ENCODE measurements at regions not wholly inside any gene's neighbourhood (a gene's known extent, or its start where the extent isn't known, plus 50 kb on each side); places are given as distances from the start of the nearest gene placed in this dataset.
A peak's percentile ranks its signal among the peaks of the same experiment; 100 is the strongest.
"Not testable (repeated sequence)": the region's sequence is repeated elsewhere in the genome, so short reads cannot be mapped to it uniquely, and the experiment has no call there.

DNA sequence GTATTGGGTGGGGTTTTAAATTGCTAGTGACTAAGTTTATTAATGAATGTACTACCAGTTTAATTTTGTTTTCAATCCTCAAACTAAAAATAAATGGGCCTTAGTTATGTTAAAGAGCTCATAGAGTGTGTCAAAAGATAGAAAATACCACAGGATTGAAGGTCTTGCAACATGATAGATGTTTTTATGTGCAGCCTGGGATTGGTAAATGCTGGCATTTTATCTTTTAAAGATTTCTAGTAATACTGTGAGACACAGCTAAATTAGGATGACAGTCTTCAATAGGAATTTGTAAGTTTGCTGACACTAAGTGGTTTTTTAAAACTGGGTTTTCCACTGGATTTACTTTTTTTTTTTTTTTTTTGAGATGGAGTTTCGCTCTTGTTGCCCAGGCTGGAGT is 122.3 kb downstream of the HAUS1 start:
- DNase-seq (ENCODE audit: low read depth) = peak; percentile 65

- DNase-seq (ENCODE audit: low read depth) = not testable (repeated sequence)
Observed at GRCh38 chr18:46229641-46230040, 125.5 kb downstream of the HAUS1 start.

- DNase-seq (ENCODE audit: low read depth) = no peak
Observed at GRCh38 chr18:46236156-46236555, 132.0 kb downstream of the HAUS1 start.

DNA sequence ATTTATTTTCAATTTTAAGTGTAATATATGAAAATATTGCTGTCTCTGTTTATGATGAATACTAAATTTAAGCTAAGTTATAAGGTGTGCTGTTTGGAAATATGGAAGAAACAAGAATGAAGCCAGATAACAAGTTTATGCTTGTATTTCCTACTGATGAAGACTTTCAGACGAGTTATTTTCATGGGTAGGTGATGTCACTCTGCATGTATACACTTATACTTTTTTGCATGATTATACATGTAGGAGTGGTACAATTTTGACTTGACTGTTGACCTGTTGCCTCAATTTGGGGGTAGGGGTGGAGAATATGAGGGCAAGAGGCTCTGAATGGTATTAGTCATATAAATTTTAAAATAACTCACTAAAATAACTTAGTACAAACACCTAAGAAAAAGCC is 133.7 kb downstream of the HAUS1 start:
- DNase-seq (ENCODE audit: low read depth) = no peak

- DNase-seq (ENCODE audit: low read depth) = no peak
Observed at GRCh38 chr18:46239549-46239948, 135.4 kb downstream of the HAUS1 start.

DNA sequence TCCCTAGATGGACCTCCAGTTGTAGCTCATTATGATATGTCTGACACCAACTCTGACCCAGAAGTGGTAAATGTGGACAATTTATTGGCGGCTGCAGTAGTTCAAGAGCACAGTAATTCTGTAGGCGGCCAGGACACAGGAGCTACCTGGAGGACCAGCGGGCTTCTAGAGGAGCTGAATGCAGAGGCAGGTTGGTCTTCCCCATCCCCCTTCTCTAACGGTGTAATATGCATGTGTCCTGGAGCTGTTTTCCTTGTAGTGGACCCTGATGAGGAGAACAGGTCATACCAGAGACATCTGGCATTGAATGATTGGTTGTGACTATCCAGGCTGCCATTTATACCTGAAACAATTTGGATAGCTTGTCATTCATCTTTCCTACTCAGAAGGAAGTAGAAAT is 135.8 kb downstream of the HAUS1 start:
- DNase-seq (ENCODE audit: low read depth) = no peak

DNA sequence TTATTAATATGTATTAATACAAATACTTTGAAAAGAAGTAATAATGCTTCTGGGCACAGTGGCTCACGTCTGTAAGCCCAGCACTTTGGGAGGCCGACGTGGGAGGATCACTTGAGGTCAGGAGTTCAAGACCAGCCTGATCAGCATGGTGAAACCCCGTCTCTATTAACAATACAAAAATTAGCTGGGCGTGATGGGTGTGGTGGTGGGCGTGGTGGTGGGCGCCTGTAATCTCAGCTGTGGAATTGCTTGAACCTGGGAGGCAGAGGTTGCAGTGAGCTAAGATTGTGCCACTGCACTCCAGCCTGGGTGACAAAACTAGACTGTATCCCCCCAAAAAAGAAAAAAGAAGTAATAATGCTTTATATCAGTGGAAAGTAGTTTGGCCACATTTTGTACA is 137.2 kb downstream of the HAUS1 start:
- DNase-seq (ENCODE audit: low read depth) = not testable (repeated sequence)

GRCh38 chr18:46242183-46242582 is 138.0 kb downstream of the HAUS1 start:
- no peak for DNase-seq (ENCODE audit: low read depth)

- no peak for DNase-seq (ENCODE audit: low read depth)
Observed at GRCh38 chr18:46243095-46243494, 138.9 kb downstream of the HAUS1 start.

DNA sequence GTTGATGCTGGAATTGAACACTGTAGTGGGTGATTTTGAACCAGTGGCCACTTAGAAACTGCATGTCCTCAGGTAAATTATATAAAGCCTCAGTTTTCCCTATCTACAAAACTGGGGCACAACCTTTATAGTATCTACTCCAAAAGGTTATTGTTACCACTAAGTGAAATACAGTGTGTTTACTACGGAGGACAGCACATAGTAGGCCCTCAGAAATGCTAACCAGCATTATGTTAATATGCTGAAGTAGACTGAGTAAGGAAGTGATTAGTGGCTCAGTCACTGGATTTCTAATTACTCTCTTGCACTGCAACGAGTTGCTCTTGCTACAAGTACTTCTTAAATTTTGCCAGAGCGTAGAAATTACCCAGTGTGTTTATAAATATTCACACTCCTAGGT is 139.5 kb downstream of the HAUS1 start:
- no peak for DNase-seq (ENCODE audit: low read depth)

GRCh38 chr18:46246101-46246500 is 141.9 kb downstream of the HAUS1 start:
- DNase-seq (ENCODE audit: low read depth) = no peak

DNA sequence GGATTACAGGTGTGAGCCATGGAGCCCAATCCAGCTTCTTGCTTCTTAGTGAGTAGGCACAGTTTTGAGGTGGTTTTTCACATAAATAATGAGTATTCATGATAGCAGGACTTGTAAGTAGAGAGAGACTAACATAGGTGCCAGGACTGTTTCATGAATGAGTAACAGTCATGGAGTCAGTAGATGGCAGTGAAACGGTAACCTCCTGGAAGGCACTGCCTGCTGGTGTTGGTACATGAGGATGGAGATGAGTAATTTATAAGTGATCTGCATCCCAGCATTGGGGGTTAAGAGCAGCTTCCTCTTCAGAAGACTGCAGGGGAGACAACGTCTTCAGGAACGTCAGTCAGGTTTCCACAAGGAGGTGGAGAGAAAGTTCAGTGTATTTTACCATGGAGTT is 143.8 kb downstream of the HAUS1 start:
- DNase-seq (ENCODE audit: low read depth) = no peak

GRCh38 chr18:46250084-46250811 is 146.1 kb downstream of the HAUS1 start:
- no peak for DNase-seq (ENCODE audit: low read depth)

- no peak for DNase-seq (ENCODE audit: low read depth)
Observed at GRCh38 chr18:46250812-46251173, 146.6 kb downstream of the HAUS1 start.

GRCh38 chr18:46252759-46253158 is 148.6 kb downstream of the HAUS1 start:
- DNase-seq (ENCODE audit: low read depth) = no peak

DNA sequence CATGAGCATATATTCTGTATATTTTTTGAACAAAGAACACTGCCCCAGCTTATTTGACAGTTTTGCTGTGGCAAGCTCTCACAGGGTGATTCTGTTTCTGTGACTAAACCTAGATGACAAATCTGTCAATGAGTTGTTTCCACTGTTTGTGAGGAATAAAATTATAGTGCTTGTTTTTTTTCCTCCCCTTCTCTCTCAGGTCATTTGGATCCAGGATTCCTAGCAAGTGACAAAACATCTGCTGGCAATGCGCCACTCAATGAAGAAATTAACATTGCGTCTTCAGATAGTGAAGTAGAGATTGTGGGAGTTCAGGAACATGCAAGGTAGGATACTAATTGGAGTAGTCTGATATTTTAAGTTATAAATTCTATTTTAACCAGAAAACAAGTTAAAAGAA is 149.3 kb downstream of the HAUS1 start:
- DNase-seq (ENCODE audit: low read depth) = no peak

DNA sequence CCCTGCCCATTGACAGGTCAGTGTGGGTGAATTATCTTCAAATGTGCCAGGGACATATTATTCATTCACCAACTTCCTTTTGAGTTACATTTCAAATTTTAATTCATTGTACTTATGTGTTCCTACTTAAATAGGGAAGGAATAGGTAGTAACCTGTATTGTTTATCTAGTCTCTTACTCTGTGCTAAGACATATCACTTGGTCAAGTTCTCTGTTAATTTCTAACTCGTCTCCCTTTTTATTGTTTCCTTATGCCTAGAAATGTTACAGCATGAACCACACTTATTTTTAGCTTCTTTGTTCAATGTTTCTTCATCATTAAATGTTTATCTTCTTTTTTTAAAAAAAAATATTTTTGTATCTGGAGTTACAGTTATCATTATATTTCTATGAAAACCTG is 151.9 kb downstream of the HAUS1 start:
- no peak for DNase-seq (ENCODE audit: low read depth)

DNA sequence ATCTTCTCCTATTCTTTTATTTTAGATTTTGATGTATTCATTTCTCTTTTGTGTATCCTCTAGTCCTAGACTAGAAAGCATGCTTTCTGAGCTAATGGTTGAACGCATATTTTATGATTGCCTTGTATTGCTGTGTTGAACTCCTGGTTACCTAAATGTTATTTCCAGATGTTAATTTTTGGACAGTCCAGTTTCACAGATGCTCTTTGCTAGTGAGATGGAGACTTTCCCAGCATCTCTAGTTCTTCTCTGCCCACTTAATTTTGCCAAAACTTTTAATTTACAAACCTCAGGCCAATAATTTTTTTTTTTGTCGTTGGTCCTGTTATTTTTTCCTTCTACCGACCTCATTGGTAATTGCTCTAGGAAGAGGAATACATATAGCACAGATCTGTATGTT is 153.2 kb downstream of the HAUS1 start:
- no peak for DNase-seq (ENCODE audit: low read depth)

GRCh38 chr18:46260016-46260878 is 156.1 kb downstream of the HAUS1 start:
- DNase-seq (ENCODE audit: low read depth) = peak; percentile 61

DNA sequence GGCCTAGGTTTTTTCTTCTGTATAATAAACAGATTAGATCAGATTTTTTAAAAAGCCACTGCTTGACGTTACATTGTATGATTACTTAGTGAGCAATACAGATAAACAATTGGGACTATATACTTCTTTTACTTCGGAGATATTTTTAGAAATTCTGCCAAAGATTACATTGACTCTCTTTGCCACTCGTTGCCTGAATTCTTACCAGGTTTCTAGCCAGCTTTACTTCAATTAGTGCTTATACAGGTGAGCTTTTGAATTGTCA is 156.6 kb downstream of the HAUS1 start:
- no peak for DNase-seq (ENCODE audit: low read depth)

DNA sequence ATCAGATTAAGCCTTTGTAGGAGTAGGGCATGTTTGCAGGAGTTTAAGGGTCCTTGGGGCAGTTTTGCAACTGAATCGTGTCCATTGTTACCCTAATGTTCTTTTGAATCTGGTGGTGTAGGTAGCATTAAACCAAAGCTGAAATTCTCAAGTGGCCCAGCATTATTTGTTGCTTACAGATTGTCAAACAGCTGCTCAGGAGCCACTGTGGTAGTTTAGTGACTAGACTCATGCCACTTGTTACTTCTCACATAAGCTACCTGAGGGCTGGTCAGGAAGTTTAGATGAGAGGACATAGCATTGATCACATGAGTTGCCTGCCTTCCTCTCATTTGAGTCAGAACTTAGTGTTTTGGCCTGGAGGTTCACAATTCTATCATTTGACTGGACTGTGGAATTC is 157.6 kb downstream of the HAUS1 start:
- no peak for DNase-seq (ENCODE audit: low read depth)

DNA sequence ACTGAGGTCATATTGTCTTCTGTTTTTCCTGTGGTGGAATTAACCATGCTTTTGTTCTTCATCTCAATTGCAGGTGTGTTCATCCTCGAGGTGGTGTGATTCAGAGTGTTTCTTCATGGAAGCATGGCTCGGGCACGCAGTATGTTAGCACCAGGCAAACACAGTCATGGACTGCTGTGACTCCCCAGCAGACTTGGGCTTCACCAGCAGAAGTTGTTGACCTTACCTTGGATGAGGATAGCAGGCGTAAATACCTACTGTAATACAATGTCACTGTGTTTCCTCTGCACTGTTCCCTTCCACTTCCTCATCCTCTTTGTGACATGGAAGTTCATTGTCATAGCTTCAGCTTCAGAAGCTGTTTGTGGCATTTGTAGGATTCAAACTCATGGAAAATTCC is 158.7 kb downstream of the HAUS1 start:
- no peak for DNase-seq (ENCODE audit: low read depth)

- no peak for DNase-seq (ENCODE audit: low read depth)
Observed at GRCh38 chr18:46264255-46264654, 160.1 kb downstream of the HAUS1 start.
